Suprapubic skin (tissue), 4 donors: ENCODE measurements at regions not wholly inside any gene's neighbourhood (a gene's known extent, or its start where the extent isn't known, plus 50 kb on each side); places are given as distances from the start of the nearest gene placed in this dataset.

Experiments used
- DNase-seq, 2 donors: peaks; one replicate each; pipeline ENCODE4 v3.0.0-alpha.2; 2019; ENCODE audit warnings: low spot score in 2 of 2
- H3K27ac ChIP-seq: fragments of 200-600 bp; sonication (generic); one replicate; pipeline ENCODE4 v1.5.1; 2019
- H3K27me3 ChIP-seq: fragments of 200-600 bp; sonication (generic); one replicate; pipeline ENCODE4 v1.5.1; 2019
- H3K36me3 ChIP-seq: fragments of 200-600 bp; sonication (generic); one replicate; pipeline ENCODE4 v1.5.1; 2019
- H3K4me1 ChIP-seq: fragments of 200-600 bp; sonication (generic); one replicate; pipeline ENCODE4 v1.5.1; 2019
- H3K4me3 ChIP-seq: fragments of 200-600 bp; sonication (generic); one replicate; pipeline ENCODE4 v1.5.1; 2019; ENCODE audit warnings: mild to moderate bottlenecking
- H3K9me3 ChIP-seq: fragments of 200-600 bp; sonication (generic); one replicate; pipeline ENCODE4 v1.5.1; 2019
- CTCF ChIP-seq, 2 donors: fragments of 200-600 bp in 1 of 2; fragments of 450-650 bp in 1 of 2; sonication (generic) in 1 of 2; IDR thresholded peaks; one replicate each; pipeline ENCODE4 v1.5.1; 2016 to 2019; ENCODE audit warnings: antibody characterized with exemption in 2 of 2, mild to moderate bottlenecking in 1 of 2, moderate library complexity in 1 of 2
- EP300 ChIP-seq: sonication (generic); formaldehyde crosslinking; IDR thresholded peaks from one replicate; pipeline ENCODE4 v1.6.1; 2017; ENCODE audit warnings: antibody characterized with exemption
- POLR2A ChIP-seq, 2 donors: fragments of 450-650 bp; IDR thresholded peaks; one replicate each; pipeline ENCODE4 v1.6.1; 2017; ENCODE audit warnings: antibody characterized with exemption in 2 of 2, mild to moderate bottlenecking in 2 of 2, moderate library complexity in 2 of 2
- POLR2AphosphoS5 ChIP-seq, 3 donors: sonication (generic); formaldehyde crosslinking; IDR thresholded peaks; one replicate each; pipeline ENCODE4 v1.6.1; 2017; ENCODE audit warnings: antibody characterized with exemption in 3 of 3
- WGBS: methylation state at CpG from one replicate; pipeline ENCODE4 v1.1.5; 2018; 5-methylcytosine and 5-hydroxymethylcytosine counted together

- H3K4me1 ChIP-seq = peaks cover 10% of the 10 kb centered on the region
- 66% methylated on average over 15 of the region's 15 CpGs for WGBS
- no peak overlapping the region for H3K4me3 ChIP-seq
- TF ChIP-seq EP300 (no peak), POLR2A (IDR thresholded peaks at IDR 0.05) (no peak), CTCF (IDR thresholded peaks at IDR 0.05) (no peak), POLR2AphosphoS5 (IDR thresholded peaks at IDR 0.05) (no peak)
- H3K27me3 ChIP-seq = no peaks in the 10 kb centered on the region
- no peak overlapping the region for H3K27ac ChIP-seq
- no peaks in the 10 kb centered on the region for H3K9me3 ChIP-seq
- no peak for DNase-seq
- no peaks in the 10 kb centered on the region for H3K36me3 ChIP-seq
These were observed 71.9 kb upstream of the TOP1 start for GRCh38 chr20:40956542-40957264.

GRCh38 chr20:40957265-40957760 lies 71.3 kb upstream of the TOP1 start:
- TF ChIP-seq POLR2AphosphoS5 (IDR thresholded peaks at IDR 0.05) = no peak
- TF ChIP-seq POLR2A (IDR thresholded peaks at IDR 0.05) = no peak
- TF ChIP-seq CTCF (IDR thresholded peaks at IDR 0.05) = no peak
- TF ChIP-seq EP300 = no peak
- Histone ChIP-seq H3K27me3 (no peaks in the 10 kb centered on the region), H3K9me3 (no peaks in the 10 kb centered on the region), H3K27ac (no peak overlapping the region), H3K4me3 (no peak overlapping the region), H3K4me1 (peaks cover 15% of the 10 kb centered on the region), H3K36me3 (no peaks in the 10 kb centered on the region)
- DNase-seq = no peak
- WGBS = 88% methylated on average over 6 of the region's 6 CpGs

- no peak overlapping the region for H3K27ac ChIP-seq
These were observed 70.0 kb upstream of the TOP1 start for GRCh38 chr20:40958598-40958997.

GRCh38 chr20:40959325-40960092 lies 69.1 kb upstream of the TOP1 start:
- TF ChIP-seq POLR2AphosphoS5 (IDR thresholded peaks at IDR 0.05) = no peak

More at GRCh38 chr20:40958598-40958997, 70.0 kb upstream of the TOP1 start:
- no peak overlapping the region for H3K4me3 ChIP-seq
- 62% methylated on average over 4 of the region's 4 CpGs for WGBS
- no peaks in the 10 kb centered on the region for H3K9me3 ChIP-seq
- no peak for DNase-seq
- no peaks in the 10 kb centered on the region for H3K36me3 ChIP-seq
- H3K4me1 ChIP-seq = peaks cover 21% of the 10 kb centered on the region
- no peak for TF ChIP-seq EP300
- TF ChIP-seq CTCF (IDR thresholded peaks at IDR 0.05) = no peak
- TF ChIP-seq POLR2AphosphoS5 (IDR thresholded peaks at IDR 0.05) = no peak
- no peak for TF ChIP-seq POLR2A (IDR thresholded peaks at IDR 0.05)
- no peaks in the 10 kb centered on the region for H3K27me3 ChIP-seq

GRCh38 chr20:40960101-40960500 lies 68.5 kb upstream of the TOP1 start:
- WGBS = 73% methylated on average over 4 of the region's 4 CpGs
- peak overlapping the region; percentile 13 for H3K27ac ChIP-seq
- H3K36me3 ChIP-seq = no peaks in the 10 kb centered on the region
- no peaks in the 10 kb centered on the region for H3K27me3 ChIP-seq
- TF ChIP-seq POLR2AphosphoS5 (IDR thresholded peaks at IDR 0.05) (no peak), EP300 (no peak), CTCF (IDR thresholded peaks at IDR 0.05) (no peak), POLR2A (IDR thresholded peaks at IDR 0.05) (no peak)
- peaks cover 21% of the 10 kb centered on the region for H3K4me1 ChIP-seq
- no peaks in the 10 kb centered on the region for H3K9me3 ChIP-seq
- H3K4me3 ChIP-seq = no peak overlapping the region
- no peak for DNase-seq

More at GRCh38 chr20:40959325-40960092, 69.1 kb upstream of the TOP1 start:
- Histone ChIP-seq H3K4me1 (peaks cover 21% of the 10 kb centered on the region), H3K4me3 (no peak overlapping the region), H3K27ac (peak overlapping the region; percentile 13), H3K27me3 (no peaks in the 10 kb centered on the region), H3K9me3 (no peaks in the 10 kb centered on the region), H3K36me3 (no peaks in the 10 kb centered on the region)
- 83% methylated on average over 6 of the region's 6 CpGs for WGBS
- no peak for DNase-seq
